GM23338 (cell line): ENCODE measurements at regions not wholly inside any gene's neighbourhood (a gene's known extent, or its start where the extent isn't known, plus 50 kb on each side); places are given as distances from the start of the nearest gene placed in this dataset.
"Not testable (repeated sequence)": the region's sequence is repeated elsewhere in the genome, so short reads cannot be mapped to it uniquely, and the experiment has no call there.

Experiments
- ATAC-seq: fragments of 200-7000 bp; cut with Tn5 transposase; 3 replicates; pipeline ENCODE4 v1.9.1; 2020
- DNase-seq: peaks from one replicate; pipeline ENCODE4 v3.0.0-alpha.2; 2015; ENCODE audit warnings: low spot score
- H2AFZ ChIP-seq: fragments of 200-600 bp; sonication (generic); 2 replicates; pipeline ENCODE4 v1.8.0; 2016; ENCODE audit warnings: antibody characterized with exemption, mild to moderate bottlenecking, moderate library complexity
- H3F3A ChIP-seq: fragments of 200-600 bp; sonication (generic); replicated peaks from 2 replicates; pipeline ENCODE4 v1.8.0; 2017; ENCODE audit warnings: antibody characterized with exemption, mixed run types, low read depth
- H3K27ac ChIP-seq: fragments of 200-600 bp; sonication (generic); 2 replicates; pipeline ENCODE4 v1.6.1; 2016; ENCODE audit warnings: low read depth
- H3K27me3 ChIP-seq: fragments of 200-600 bp; sonication (generic); 2 replicates; pipeline ENCODE4 v1.8.0; 2016; ENCODE audit warnings: mild to moderate bottlenecking, mixed run types, moderate library complexity; ENCODE audit not compliant: insufficient read depth
- H3K36me3 ChIP-seq: fragments of 200-600 bp; sonication (generic); 2 replicates; pipeline ENCODE4 v1.8.0; 2016; ENCODE audit warnings: mild to moderate bottlenecking; ENCODE audit not compliant: insufficient read depth
- H3K4me1 ChIP-seq: fragments of 200-600 bp; sonication (generic); 2 replicates; pipeline ENCODE4 v1.8.0; 2016; ENCODE audit warnings: mild to moderate bottlenecking, moderate library complexity; ENCODE audit not compliant: insufficient read depth
- H3K4me2 ChIP-seq: fragments of 200-600 bp; sonication (generic); 2 replicates; pipeline ENCODE4 v1.7.1; 2017; ENCODE audit warnings: mixed run types
- H3K4me3 ChIP-seq: fragments of 200-600 bp; sonication (generic); 2 replicates; pipeline ENCODE4 v1.6.1; 2016; ENCODE audit warnings: mixed run types
- H3K79me2 ChIP-seq: fragments of 200-600 bp; sonication (generic); replicated peaks from 2 replicates; pipeline ENCODE4 v1.8.0; 2017; ENCODE audit warnings: mild to moderate bottlenecking; ENCODE audit not compliant: insufficient read depth
- H3K9me2 ChIP-seq: fragments of 200-600 bp; sonication (generic); 2 replicates; pipeline ENCODE4 v1.8.0; 2017; ENCODE audit not compliant: insufficient read depth
- H4K20me1 ChIP-seq: fragments of 200-600 bp; sonication (generic); replicated peaks from 2 replicates; pipeline ENCODE4 v1.8.0; 2017; ENCODE audit warnings: mild to moderate bottlenecking; ENCODE audit not compliant: insufficient read depth
- H3K27ac Mint-ChIP-seq: 2 replicates; pipeline ENCODE4 v1.8.0; 2020; ENCODE audit warnings: inconsistent platforms, mild to moderate bottlenecking, moderate library complexity, mixed read lengths
- H3K27me3 Mint-ChIP-seq: 3 replicates; pipeline ENCODE4 v1.8.0; 2022; ENCODE audit warnings: low read depth, mild to moderate bottlenecking, moderate library complexity, mixed read lengths, inconsistent platforms; ENCODE audit not compliant: insufficient read depth, poor library complexity
- H3K36me3 Mint-ChIP-seq: 3 replicates; pipeline ENCODE4 v1.8.0; 2021; ENCODE audit warnings: low read depth, mild to moderate bottlenecking, inconsistent platforms, moderate library complexity, mixed read lengths
- H3K4me1 Mint-ChIP-seq: 3 replicates; pipeline ENCODE4 v1.8.0; 2020; ENCODE audit warnings: mild to moderate bottlenecking, inconsistent platforms, mixed read lengths
- H3K4me3 Mint-ChIP-seq: 3 replicates; pipeline ENCODE4 v1.8.0; 2021; ENCODE audit warnings: moderate library complexity, mild to moderate bottlenecking, inconsistent platforms, mixed read lengths
- H3K9me3 Mint-ChIP-seq: 3 replicates; pipeline ENCODE4 v1.8.0; 2020; ENCODE audit warnings: moderate library complexity, mild to moderate bottlenecking, inconsistent platforms, mixed read lengths
- EZH2 ChIP-seq: fragments of 200-600 bp; sonication (generic); IDR thresholded peaks from one replicate; pipeline ENCODE4 v1.8.0; 2017; ENCODE audit warnings: antibody characterized with exemption, mild to moderate bottlenecking, low read depth; ENCODE audit not compliant: unreplicated experiment
- EZH2phosphoT487 ChIP-seq: fragments of 200-600 bp; sonication (generic); IDR thresholded peaks from one replicate; pipeline ENCODE4 v1.8.1; 2018; ENCODE audit warnings: antibody characterized with exemption; ENCODE audit not compliant: unreplicated experiment
- POLR2AphosphoS5 ChIP-seq: IDR thresholded peaks from 2 replicates; pipeline ENCODE4 v1.6.1; 2016; ENCODE audit warnings: antibody characterized with exemption, low read depth
- STAT1 ChIP-seq: IDR thresholded peaks from one replicate; pipeline ENCODE4 v1.6.1; 2016; ENCODE audit warnings: antibody characterized with exemption; ENCODE audit not compliant: unreplicated experiment
- ZNF114 ChIP-seq: fragments of 250-450 bp; sonication (Bioruptor Pico); IDR thresholded peaks from 2 replicates; pipeline ENCODE4 v1.5.0; 2020; ENCODE audit warnings: mild to moderate bottlenecking, moderate library complexity
- TF ChIP-seq, protein P1 (sequence below), 2 experiments: fragments of 200-600 bp in 1 of 2; sonication (generic) in 1 of 2; conservative IDR thresholded peaks; 2 replicates each; pipeline versions ENCODE4 v1.5.1 to v1.6.1; 2016 to 2017; ENCODE audit warnings: antibody characterized with exemption in 2 of 2, low read depth in 2 of 2, mild to moderate bottlenecking in 2 of 2, moderate library complexity in 1 of 2
- TF ChIP-seq, protein P2 (sequence below): fragments of 250-450 bp; sonication (Bioruptor Pico); IDR thresholded peaks from 2 replicates; pipeline ENCODE4 v1.5.0; 2020; ENCODE audit warnings: mild to moderate bottlenecking, moderate library complexity
- TF ChIP-seq, protein P3 (sequence below): IDR thresholded peaks from 2 replicates; pipeline ENCODE4 v1.6.1; 2016; ENCODE audit warnings: antibody characterized with exemption

DNA sequence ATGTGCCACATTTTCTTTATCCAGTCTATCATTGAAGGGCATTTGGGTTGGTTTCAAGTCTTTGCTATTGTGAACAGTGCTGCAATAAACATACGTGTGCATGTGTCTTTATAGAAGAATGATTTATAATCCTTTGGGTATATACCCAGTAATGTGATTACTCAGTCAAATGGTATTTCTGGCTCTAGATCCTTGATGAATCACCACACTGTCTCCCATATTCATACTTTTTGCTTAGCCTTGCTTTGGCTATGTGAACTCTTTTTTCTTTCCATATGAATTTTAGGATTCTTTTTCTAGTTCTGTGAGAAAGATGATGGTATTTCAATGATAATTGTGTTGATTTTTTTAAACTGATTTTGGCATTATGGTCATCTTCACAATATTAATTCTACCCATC is 530.1 kb downstream of the SLC6A15 start:
- H3K27ac Mint-ChIP-seq, H2AFZ ChIP-seq, H3K9me3 Mint-ChIP-seq, H3K4me1 Mint-ChIP-seq, H3K36me3 ChIP-seq, DNase-seq, H3K9me2 ChIP-seq, H3F3A ChIP-seq, H3K27ac ChIP-seq, H3K27me3 ChIP-seq, H3K27me3 Mint-ChIP-seq, H3K4me2 ChIP-seq, H3K4me1 ChIP-seq, H3K36me3 Mint-ChIP-seq, H3K4me3 ChIP-seq, ATAC-seq, H4K20me1 ChIP-seq, H3K79me2 ChIP-seq, H3K4me3 Mint-ChIP-seq: not testable (repeated sequence)

DNA sequence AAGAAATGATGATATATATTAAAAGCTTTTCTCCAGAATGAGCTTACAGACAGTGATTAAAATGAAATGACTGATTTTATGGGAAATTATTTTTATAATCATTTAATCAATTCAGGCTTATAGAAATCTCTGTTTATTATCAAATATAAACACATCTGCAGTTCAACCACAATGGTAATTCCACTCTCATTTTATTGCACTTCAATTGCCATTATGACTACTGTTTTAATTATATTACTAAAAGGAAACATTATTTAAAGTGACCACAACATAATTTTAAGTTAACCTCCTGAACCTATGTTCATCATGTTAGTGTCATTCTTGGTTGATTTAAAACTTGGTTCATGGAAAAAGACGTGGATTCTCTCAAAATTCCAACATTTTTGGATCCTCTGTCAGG is 536.3 kb downstream of the SLC6A15 start:
- Mint-ChIP-seq H3K27me3 (no peaks in the 10 kb centered on the region), H3K9me3 (no peaks in the 10 kb centered on the region), H3K27ac (no peak overlapping the region), H3K4me1 (no peaks in the 10 kb centered on the region), H3K4me3 (no peak overlapping the region), H3K36me3 (no peaks in the 10 kb centered on the region)
- H3K27me3 ChIP-seq: no peaks in the 10 kb centered on the region
- H3K79me2 ChIP-seq: no peaks in the 10 kb centered on the region
- no peaks in the 10 kb centered on the region for H3K36me3 ChIP-seq
- no peaks in the 10 kb centered on the region for H3K9me2 ChIP-seq
- H3K4me1 ChIP-seq: no peaks in the 10 kb centered on the region
- TF ChIP-seq, protein P1, sequence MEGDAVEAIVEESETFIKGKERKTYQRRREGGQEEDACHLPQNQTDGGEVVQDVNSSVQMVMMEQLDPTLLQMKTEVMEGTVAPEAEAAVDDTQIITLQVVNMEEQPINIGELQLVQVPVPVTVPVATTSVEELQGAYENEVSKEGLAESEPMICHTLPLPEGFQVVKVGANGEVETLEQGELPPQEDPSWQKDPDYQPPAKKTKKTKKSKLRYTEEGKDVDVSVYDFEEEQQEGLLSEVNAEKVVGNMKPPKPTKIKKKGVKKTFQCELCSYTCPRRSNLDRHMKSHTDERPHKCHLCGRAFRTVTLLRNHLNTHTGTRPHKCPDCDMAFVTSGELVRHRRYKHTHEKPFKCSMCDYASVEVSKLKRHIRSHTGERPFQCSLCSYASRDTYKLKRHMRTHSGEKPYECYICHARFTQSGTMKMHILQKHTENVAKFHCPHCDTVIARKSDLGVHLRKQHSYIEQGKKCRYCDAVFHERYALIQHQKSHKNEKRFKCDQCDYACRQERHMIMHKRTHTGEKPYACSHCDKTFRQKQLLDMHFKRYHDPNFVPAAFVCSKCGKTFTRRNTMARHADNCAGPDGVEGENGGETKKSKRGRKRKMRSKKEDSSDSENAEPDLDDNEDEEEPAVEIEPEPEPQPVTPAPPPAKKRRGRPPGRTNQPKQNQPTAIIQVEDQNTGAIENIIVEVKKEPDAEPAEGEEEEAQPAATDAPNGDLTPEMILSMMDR (conservative IDR thresholded peaks at IDR 0.05; ENCODE audit: low read depth in 2 of 2): no peak
- TF ChIP-seq EZH2 (no peak), POLR2AphosphoS5 (no peak), STAT1 (no peak), ZNF114 (CRISPR knock-in tag) (no peak), EZH2phosphoT487 (no peak)
- TF ChIP-seq, protein P2, sequence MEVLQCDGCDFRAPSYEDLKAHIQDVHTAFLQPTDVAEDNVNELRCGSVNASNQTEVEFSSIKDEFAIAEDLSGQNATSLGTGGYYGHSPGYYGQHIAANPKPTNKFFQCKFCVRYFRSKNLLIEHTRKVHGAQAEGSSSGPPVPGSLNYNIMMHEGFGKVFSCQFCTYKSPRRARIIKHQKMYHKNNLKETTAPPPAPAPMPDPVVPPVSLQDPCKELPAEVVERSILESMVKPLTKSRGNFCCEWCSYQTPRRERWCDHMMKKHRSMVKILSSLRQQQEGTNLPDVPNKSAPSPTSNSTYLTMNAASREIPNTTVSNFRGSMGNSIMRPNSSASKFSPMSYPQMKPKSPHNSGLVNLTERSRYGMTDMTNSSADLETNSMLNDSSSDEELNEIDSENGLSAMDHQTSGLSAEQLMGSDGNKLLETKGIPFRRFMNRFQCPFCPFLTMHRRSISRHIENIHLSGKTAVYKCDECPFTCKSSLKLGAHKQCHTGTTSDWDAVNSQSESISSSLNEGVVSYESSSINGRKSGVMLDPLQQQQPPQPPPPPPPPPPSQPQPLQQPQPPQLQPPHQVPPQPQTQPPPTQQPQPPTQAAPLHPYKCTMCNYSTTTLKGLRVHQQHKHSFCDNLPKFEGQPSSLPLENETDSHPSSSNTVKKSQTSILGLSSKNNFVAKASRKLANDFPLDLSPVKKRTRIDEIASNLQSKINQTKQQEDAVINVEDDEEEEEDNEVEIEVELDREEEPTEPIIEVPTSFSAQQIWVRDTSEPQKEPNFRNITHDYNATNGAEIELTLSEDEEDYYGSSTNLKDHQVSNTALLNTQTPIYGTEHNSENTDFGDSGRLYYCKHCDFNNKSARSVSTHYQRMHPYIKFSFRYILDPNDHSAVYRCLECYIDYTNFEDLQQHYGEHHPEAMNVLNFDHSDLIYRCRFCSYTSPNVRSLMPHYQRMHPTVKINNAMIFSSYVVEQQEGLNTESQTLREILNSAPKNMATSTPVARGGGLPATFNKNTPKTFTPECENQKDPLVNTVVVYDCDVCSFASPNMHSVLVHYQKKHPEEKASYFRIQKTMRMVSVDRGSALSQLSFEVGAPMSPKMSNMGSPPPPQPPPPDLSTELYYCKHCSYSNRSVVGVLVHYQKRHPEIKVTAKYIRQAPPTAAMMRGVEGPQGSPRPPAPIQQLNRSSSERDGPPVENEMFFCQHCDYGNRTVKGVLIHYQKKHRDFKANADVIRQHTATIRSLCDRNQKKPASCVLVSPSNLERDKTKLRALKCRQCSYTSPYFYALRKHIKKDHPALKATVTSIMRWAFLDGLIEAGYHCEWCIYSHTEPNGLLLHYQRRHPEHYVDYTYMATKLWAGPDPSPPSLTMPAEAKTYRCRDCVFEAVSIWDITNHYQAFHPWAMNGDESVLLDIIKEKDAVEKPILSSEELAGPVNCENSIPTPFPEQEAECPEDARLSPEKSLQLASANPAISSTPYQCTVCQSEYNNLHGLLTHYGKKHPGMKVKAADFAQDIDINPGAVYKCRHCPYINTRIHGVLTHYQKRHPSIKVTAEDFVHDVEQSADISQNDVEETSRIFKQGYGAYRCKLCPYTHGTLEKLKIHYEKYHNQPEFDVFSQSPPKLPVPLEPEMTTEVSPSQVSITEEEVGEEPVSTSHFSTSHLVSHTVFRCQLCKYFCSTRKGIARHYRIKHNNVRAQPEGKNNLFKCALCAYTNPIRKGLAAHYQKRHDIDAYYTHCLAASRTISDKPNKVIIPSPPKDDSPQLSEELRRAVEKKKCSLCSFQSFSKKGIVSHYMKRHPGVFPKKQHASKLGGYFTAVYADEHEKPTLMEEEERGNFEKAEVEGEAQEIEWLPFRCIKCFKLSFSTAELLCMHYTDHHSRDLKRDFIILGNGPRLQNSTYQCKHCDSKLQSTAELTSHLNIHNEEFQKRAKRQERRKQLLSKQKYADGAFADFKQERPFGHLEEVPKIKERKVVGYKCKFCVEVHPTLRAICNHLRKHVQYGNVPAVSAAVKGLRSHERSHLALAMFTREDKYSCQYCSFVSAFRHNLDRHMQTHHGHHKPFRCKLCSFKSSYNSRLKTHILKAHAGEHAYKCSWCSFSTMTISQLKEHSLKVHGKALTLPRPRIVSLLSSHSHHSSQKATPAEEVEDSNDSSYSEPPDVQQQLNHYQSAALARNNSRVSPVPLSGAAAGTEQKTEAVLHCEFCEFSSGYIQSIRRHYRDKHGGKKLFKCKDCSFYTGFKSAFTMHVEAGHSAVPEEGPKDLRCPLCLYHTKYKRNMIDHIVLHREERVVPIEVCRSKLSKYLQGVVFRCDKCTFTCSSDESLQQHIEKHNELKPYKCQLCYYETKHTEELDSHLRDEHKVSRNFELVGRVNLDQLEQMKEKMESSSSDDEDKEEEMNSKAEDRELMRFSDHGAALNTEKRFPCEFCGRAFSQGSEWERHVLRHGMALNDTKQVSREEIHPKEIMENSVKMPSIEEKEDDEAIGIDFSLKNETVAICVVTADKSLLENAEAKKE (CRISPR knock-in tag): no peak
- TF ChIP-seq, protein P3, sequence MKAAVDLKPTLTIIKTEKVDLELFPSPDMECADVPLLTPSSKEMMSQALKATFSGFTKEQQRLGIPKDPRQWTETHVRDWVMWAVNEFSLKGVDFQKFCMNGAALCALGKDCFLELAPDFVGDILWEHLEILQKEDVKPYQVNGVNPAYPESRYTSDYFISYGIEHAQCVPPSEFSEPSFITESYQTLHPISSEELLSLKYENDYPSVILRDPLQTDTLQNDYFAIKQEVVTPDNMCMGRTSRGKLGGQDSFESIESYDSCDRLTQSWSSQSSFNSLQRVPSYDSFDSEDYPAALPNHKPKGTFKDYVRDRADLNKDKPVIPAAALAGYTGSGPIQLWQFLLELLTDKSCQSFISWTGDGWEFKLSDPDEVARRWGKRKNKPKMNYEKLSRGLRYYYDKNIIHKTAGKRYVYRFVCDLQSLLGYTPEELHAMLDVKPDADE: no peak
- H3K4me3 ChIP-seq: no peak overlapping the region
- no peaks in the 10 kb centered on the region for H3F3A ChIP-seq
- DNase-seq: no peak
- no peak overlapping the region for H3K27ac ChIP-seq
- no peak overlapping the region for H2AFZ ChIP-seq
- no peak overlapping the region for H3K4me2 ChIP-seq
- no peak for ATAC-seq
- H4K20me1 ChIP-seq: no peaks in the 10 kb centered on the region
